K562 (cell line): ENCODE measurements at regions not wholly inside any gene's neighbourhood (a gene's known extent, or its start where the extent isn't known, plus 50 kb on each side); places are given as distances from the start of the nearest gene placed in this dataset.

Experiments
- ATAC-seq: fragments of 200-7000 bp; cut with Tn5 transposase; 3 replicates; pipeline ENCODE4 v1.9.1; 2020; ENCODE audit warnings: moderate library complexity
- BruUV-seq: library from RNA; stranded (reverse); fragments of 400-500 nt; replicated peaks from 2 replicates; lab custom pipeline; 2021; lab: Mats Ljungman, UMichigan
- CTCF ChIA-PET: fragments of 300-600 bp; formaldehyde crosslinking; extraction: SDS; loops from one replicate; lab custom pipeline; 2021; ENCODE audit warnings: low intra/inter-chr PET ratio; lab: Yijun Ruan, JAX
- POLR2A ChIA-PET: fragments of 300-600, 350-650 bp; sonication (Branson Sonifier 250); formaldehyde crosslinking; extraction: SDS; loops from one replicate; lab custom pipeline; 2021; ENCODE audit warnings: antibody characterized with exemption, inconsistent platforms; lab: Yijun Ruan, JAX
- DNase-seq, 4 experiments: peaks; one replicate each; pipeline versions ENCODE4 v3.0.0 to v3.0.0-alpha.2; 2011 to 2018; ENCODE audit warnings: low spot score in 3 of 4, mixed read lengths in 3 of 4; ENCODE audit errors: extremely low read depth in 1 of 4
- FAIRE-seq: peaks from 2 replicates; lab custom pipeline; 2011; peaks lifted over from hg19 to GRCh38; lab: Jason Lieb, UNC
- H2AFZ ChIP-seq: 2 replicates; pipeline ENCODE4 v1.6.0; 2011; ENCODE audit warnings: low read depth, low read length, control low read depth, inconsistent platforms
- H3K27ac ChIP-seq: fragments of 200-600 bp; 3 replicates; pipeline ENCODE4 v1.8.0; 2011; ENCODE audit warnings: low read depth, mild to moderate bottlenecking, control low read depth, inconsistent platforms, low read length, moderate library complexity, mixed read lengths; ENCODE audit errors: extremely low read depth
- H3K27me3 ChIP-seq, 2 experiments: fragments of 300-600 bp in 1 of 2; 2 replicates in 1 of 2; 3 replicates in 1 of 2; pipeline versions ENCODE4 v1.6.0 to v1.8.0; 2011; ENCODE audit warnings: inconsistent platforms in 2 of 2, low read length in 2 of 2, mild to moderate bottlenecking in 1 of 2, mixed read lengths in 1 of 2, moderate library complexity in 1 of 2; ENCODE audit not compliant: control insufficient read depth in 2 of 2, insufficient read depth in 2 of 2
- H3K36me3 ChIP-seq: fragments of 300-600 bp; 3 replicates; pipeline ENCODE4 v1.8.0; 2011; ENCODE audit warnings: mild to moderate bottlenecking, low read length, inconsistent platforms; ENCODE audit not compliant: control insufficient read depth, insufficient read depth
- H3K4me1 ChIP-seq, 2 experiments: fragments of 200-600 bp in 1 of 2; replicated peaks in 1 of 2; 2 replicates in 1 of 2; 3 replicates in 1 of 2; pipeline versions ENCODE4 v1.5.1 to v1.8.0; 2011; ENCODE audit warnings: inconsistent platforms in 2 of 2, low read length in 2 of 2, mild to moderate bottlenecking in 1 of 2, mixed read lengths in 1 of 2, moderate library complexity in 1 of 2; ENCODE audit not compliant: control insufficient read depth in 2 of 2, insufficient read depth in 2 of 2
- H3K4me2 ChIP-seq: 2 replicates; pipeline ENCODE4 v1.6.1; 2011; ENCODE audit warnings: low read length, control low read depth, inconsistent platforms, mixed read lengths; ENCODE audit not compliant: insufficient read depth
- H3K4me3 ChIP-seq: fragments of 200-600 bp; sonication (generic), shearing (Covaris generic); 2 replicates; pipeline ENCODE4 v1.5.1; 2016; ENCODE audit warnings: control low read depth, inconsistent platforms
- H3K79me2 ChIP-seq: fragments of 200-600 bp; 3 replicates; pipeline ENCODE4 v1.8.0; 2011; ENCODE audit warnings: low read length, inconsistent platforms; ENCODE audit not compliant: control insufficient read depth, insufficient read depth
- H3K9ac ChIP-seq, 2 experiments: 2 replicates each; pipeline versions ENCODE4 v1.6.0 to v1.6.1; 2011; ENCODE audit warnings: low read depth in 2 of 2, low read length in 2 of 2, control low read depth in 1 of 2, inconsistent platforms in 1 of 2, mild to moderate bottlenecking in 1 of 2, mixed read lengths in 1 of 2; ENCODE audit not compliant: insufficient read depth in 1 of 2
- H3K9me1 ChIP-seq: one replicate; pipeline ENCODE4 v1.6.0; 2011; ENCODE audit warnings: inconsistent platforms, mild to moderate bottlenecking, low read length, moderate library complexity; ENCODE audit not compliant: control insufficient read depth, insufficient read depth
- H3K9me3 ChIP-seq: replicated peaks from 2 replicates; pipeline ENCODE4 v1.5.1; 2011; ENCODE audit warnings: low read depth, low read length, inconsistent platforms; ENCODE audit not compliant: control insufficient read depth, insufficient read depth
- H4K20me1 ChIP-seq: replicated peaks from 2 replicates; pipeline ENCODE4 v1.6.1; 2011; ENCODE audit warnings: low read length, inconsistent platforms, mixed read lengths; ENCODE audit not compliant: control insufficient read depth, insufficient read depth
- ARNT ChIP-seq, 2 experiments: fragments of 450-650 bp; IDR thresholded peaks; 2 replicates each; pipeline ENCODE4 v1.6.1; 2016; ENCODE audit warnings: mild to moderate bottlenecking in 1 of 2
- FOXO4 ChIP-seq: fragments of 450-650 bp; formaldehyde crosslinking; IDR thresholded peaks from 2 replicates; pipeline ENCODE4 v1.4.0; 2020; ENCODE audit warnings: mild to moderate bottlenecking, moderate library complexity
- HEY1 ChIP-seq: fragments of 250-450 bp; sonication (Bioruptor Pico); IDR thresholded peaks from 2 replicates; pipeline ENCODE4 v1.5.0; 2020; ENCODE audit warnings: mild to moderate bottlenecking, moderate library complexity, borderline replicate concordance
- KLF13 ChIP-seq: fragments of 450-650 bp; IDR thresholded peaks from 2 replicates; pipeline ENCODE4 v1.6.1; 2016; ENCODE audit warnings: missing genetic modification characterization, low read depth, mild to moderate bottlenecking, missing compliant biosample characterization, moderate library complexity, borderline replicate concordance
- PHF8 ChIP-seq: fragments of 200-600 bp; sonication (generic); IDR thresholded peaks from 2 replicates; pipeline ENCODE4 v1.6.1; 2012; ENCODE audit warnings: mixed run types, mild to moderate bottlenecking, inconsistent platforms, low read length, moderate library complexity, borderline replicate concordance
- PKNOX1 ChIP-seq: fragments of 450-650 bp; IDR thresholded peaks from 2 replicates; pipeline ENCODE4 v1.6.1; 2016
- SRSF7 ChIP-seq: fragments of 200-400 bp; formaldehyde crosslinking; optimal IDR thresholded peaks from 2 replicates; pipeline ENCODE3; 2017; ENCODE audit warnings: mild to moderate bottlenecking, low read depth, low read length
- TRIM24 ChIP-seq, 2 experiments: fragments of 450-650 bp; IDR thresholded peaks; 2 replicates each; pipeline ENCODE4 v1.6.1; 2016
- ZNF507 ChIP-seq: conservative IDR thresholded peaks from 2 replicates; pipeline ENCODE4 v1.6.1; 2017; ENCODE audit warnings: missing genetic modification characterization, missing compliant biosample characterization
- ZNF551 ChIP-seq: fragments of 250-450 bp; sonication (Bioruptor Pico); IDR thresholded peaks from 2 replicates; pipeline ENCODE4 v1.5.0; 2021; ENCODE audit warnings: mild to moderate bottlenecking, moderate library complexity
- WGBS: fragments of 100-300 bp; shearing (Covaris generic); methylation state at CpG from one replicate; pipeline ENCODE4 v1.1.6; 2016; ENCODE audit warnings: low coverage, mixed read lengths; ENCODE audit not compliant: insufficient coverage; ENCODE audit errors: missing lambda C conversion rate; 5-methylcytosine and 5-hydroxymethylcytosine counted together
- in situ Hi-C: fragments of 300-500 bp; cut with MboI; formaldehyde crosslinking; loops from 4 replicates; pipeline ENCODE4 v1.15.0; 2018; ENCODE audit warnings: inconsistent platforms, mixed read lengths
- intact Hi-C: fragments of 100-400 bp; cut with micrococcal nuclease; formaldehyde crosslinking; loops from 2 replicates; pipeline ENCODE4 v1.14.2; 2022
- TF ChIP-seq, protein P1 (sequence below): sonication (generic); formaldehyde crosslinking; IDR thresholded peaks from 2 replicates; pipeline ENCODE4 v1.8.0; 2023; ENCODE audit warnings: mild to moderate bottlenecking, missing genetic modification reagents

DNA sequence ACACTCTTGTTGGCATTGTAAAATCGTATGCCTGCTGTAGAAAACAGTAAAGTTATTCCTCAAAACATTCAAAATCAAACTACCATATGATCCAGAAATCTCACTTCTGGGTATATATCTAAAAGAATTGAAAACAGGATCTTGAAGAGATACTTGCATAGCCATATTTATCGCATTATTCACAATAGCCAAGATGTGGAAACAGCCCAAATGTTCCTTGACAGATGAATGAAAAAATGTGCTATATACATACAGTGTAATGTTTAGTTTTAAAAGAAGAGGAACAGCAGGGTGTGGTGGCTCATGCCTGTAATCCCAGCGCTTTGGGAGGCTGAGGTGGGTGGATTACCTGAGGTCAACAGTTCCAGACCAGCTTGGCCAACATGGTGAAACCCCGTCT, 234.1 kb upstream of the DAB2 start:
- WGBS: 0% methylated on average over 4 of the region's 4 CpGs
- CTCF ChIA-PET: no interaction called here
- H3K4me1 ChIP-seq: no peaks in the 10 kb centered on the region
- H3K9me3 ChIP-seq: no peaks in the 10 kb centered on the region
- no peak overlapping the region for H3K4me2 ChIP-seq
- H2AFZ ChIP-seq: no peak overlapping the region
- no peaks in the 10 kb centered on the region for H4K20me1 ChIP-seq
- POLR2A ChIA-PET: no interaction called here
- BruUV-seq: no TSS peak
- H3K27me3 ChIP-seq: no peaks in the 10 kb centered on the region
- in situ Hi-C loops (no loop called here), intact Hi-C loops (no loop called here)
- no peak for TF ChIP-seq ZNF507 (tag)
- no peak for TF ChIP-seq FOXO4
- TF ChIP-seq HEY1 (CRISPR knock-in tag): no peak
- TF ChIP-seq ARNT (IDR thresholded peaks at IDR 0.05): no peak
- no peak for TF ChIP-seq PHF8
- ATAC-seq: no peak
- no peak overlapping the region for H3K9ac ChIP-seq
- H3K27ac ChIP-seq: no peak overlapping the region
- FAIRE-seq: no peak
- DNase-seq: no peak
- H3K36me3 ChIP-seq: no peaks in the 10 kb centered on the region
- no peaks in the 10 kb centered on the region for H3K79me2 ChIP-seq
- H3K9me1 ChIP-seq: no peaks in the 10 kb centered on the region
- H3K4me3 ChIP-seq: no peak overlapping the region

- Histone ChIP-seq H3K79me2 (no peaks in the 10 kb centered on the region), H3K9ac (no peak overlapping the region), H3K36me3 (no peaks in the 10 kb centered on the region), H3K9me1 (no peaks in the 10 kb centered on the region), H3K4me2 (no peak overlapping the region), H3K4me3 (no peak overlapping the region), H3K9me3 (no peaks in the 10 kb centered on the region), H2AFZ (no peak overlapping the region), H3K4me1 (no peaks in the 10 kb centered on the region), H3K27ac (no peak overlapping the region), H3K27me3 (no peaks in the 10 kb centered on the region), H4K20me1 (no peaks in the 10 kb centered on the region)
- in situ Hi-C loops: no loop called here
- intact Hi-C loops: no loop called here
- ChIA-PET CTCF (no interaction called here), POLR2A (interaction anchor here (1.0 kb wide), 1 partner anchor 1022 kb away, joined by 3 read pairs; the partner anchor contains the start of gene PTGER4)
- 4% methylated on average over 1 of the region's 1 CpG for WGBS
- DNase-seq (no peak), ATAC-seq (no peak), FAIRE-seq (no peak)
- no TSS peak for BruUV-seq
- TF ChIP-seq KLF13 (tag) (no peak), TRIM24 (IDR thresholded peaks at IDR 0.05) (no peak), ZNF551 (CRISPR knock-in tag) (no peak), SRSF7 (no peak), PKNOX1 (no peak)
- TF ChIP-seq, protein P1, sequence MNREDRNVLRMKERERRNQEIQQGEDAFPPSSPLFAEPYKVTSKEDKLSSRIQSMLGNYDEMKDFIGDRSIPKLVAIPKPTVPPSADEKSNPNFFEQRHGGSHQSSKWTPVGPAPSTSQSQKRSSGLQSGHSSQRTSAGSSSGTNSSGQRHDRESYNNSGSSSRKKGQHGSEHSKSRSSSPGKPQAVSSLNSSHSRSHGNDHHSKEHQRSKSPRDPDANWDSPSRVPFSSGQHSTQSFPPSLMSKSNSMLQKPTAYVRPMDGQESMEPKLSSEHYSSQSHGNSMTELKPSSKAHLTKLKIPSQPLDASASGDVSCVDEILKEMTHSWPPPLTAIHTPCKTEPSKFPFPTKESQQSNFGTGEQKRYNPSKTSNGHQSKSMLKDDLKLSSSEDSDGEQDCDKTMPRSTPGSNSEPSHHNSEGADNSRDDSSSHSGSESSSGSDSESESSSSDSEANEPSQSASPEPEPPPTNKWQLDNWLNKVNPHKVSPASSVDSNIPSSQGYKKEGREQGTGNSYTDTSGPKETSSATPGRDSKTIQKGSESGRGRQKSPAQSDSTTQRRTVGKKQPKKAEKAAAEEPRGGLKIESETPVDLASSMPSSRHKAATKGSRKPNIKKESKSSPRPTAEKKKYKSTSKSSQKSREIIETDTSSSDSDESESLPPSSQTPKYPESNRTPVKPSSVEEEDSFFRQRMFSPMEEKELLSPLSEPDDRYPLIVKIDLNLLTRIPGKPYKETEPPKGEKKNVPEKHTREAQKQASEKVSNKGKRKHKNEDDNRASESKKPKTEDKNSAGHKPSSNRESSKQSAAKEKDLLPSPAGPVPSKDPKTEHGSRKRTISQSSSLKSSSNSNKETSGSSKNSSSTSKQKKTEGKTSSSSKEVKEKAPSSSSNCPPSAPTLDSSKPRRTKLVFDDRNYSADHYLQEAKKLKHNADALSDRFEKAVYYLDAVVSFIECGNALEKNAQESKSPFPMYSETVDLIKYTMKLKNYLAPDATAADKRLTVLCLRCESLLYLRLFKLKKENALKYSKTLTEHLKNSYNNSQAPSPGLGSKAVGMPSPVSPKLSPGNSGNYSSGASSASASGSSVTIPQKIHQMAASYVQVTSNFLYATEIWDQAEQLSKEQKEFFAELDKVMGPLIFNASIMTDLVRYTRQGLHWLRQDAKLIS (CRISPR knock-in tag): no peak
Observed at GRCh38 chr5:39657943-39658342, 233.2 kb upstream of the DAB2 start.
